SW 1271 (cell line): ENCODE measurements at regions not wholly inside any gene's neighbourhood (a gene's known extent, or its start where the extent isn't known, plus 50 kb on each side); places are given as distances from the start of the nearest gene placed in this dataset.

Experiments
- DNase-seq, 2 experiments: peaks; one replicate each; lab custom pipeline; 2025; lab: John Stamatoyannopoulos, UW

DNA sequence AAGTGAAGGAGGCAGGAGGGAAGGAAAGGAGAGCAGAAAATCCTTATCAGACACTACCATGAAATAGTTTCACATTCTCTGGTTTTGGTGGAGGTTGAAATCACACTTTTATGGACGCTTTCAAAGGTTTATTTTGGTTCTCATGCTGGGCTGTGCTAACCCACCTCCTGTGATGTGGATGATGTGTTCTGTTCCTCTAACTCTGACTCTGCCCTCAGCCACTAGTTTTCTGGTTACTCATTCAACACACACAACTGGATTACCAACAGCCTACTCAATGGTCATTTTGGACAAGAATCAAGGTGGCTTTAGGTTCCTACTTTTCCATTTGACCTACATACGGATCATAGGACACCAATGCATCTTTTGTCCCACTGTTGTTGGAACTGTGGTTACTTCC is 522.1 kb upstream of the BTBD3 start:
- no peak for DNase-seq

DNA sequence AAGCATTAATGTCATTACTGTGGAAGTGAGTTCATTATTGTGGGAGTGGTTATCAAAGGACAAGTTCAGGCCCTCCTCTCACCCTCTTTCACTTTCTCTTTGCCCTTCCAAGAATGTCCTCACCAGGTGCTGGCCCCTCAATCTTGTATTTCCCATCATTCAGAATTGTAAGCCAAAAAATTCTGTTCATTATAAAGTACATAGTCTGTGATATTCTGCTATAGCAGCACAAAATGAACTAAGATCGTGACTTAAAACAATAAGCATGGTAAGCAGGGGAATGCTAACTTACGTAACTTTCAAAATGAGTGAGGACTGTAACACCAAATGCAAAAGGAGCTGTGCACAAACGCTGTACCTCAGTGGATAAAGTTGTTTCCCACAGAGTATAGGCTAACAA is 515.7 kb upstream of the BTBD3 start:
- DNase-seq = no peak

DNA sequence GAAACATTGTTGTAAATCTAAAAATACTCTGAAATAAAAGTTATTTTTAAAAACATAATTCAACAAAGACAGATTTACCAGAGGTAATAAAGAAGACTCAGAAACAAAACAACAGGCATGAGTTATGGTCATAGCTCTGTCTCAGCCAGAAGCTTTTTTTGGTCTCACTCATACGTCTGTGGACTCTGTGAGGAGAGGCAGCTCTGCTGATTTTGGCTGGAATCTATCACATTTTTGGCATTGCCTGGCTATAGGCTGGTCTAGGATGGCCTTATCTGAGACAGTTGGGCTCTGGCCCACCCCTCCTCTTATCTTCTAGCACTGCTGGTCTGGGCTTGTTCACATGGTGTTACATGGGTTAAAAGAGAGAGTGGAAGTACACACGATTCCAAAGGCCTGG is 514.0 kb upstream of the BTBD3 start:
- no peak for DNase-seq

GRCh38 chr20:11406877-11407276 is 510.8 kb upstream of the BTBD3 start:
- no peak for DNase-seq

GRCh38 chr20:11409561-11409960 is 508.1 kb upstream of the BTBD3 start:
- DNase-seq = no peak

GRCh38 chr20:11411765-11412164 is 505.9 kb upstream of the BTBD3 start:
- no peak for DNase-seq

GRCh38 chr20:11426948-11427347 is 490.7 kb upstream of the BTBD3 start:
- no peak for DNase-seq

- DNase-seq = no peak
These were observed 488.5 kb upstream of the BTBD3 start for GRCh38 chr20:11429168-11429567.

- no peak for DNase-seq
These were observed 487.7 kb upstream of the BTBD3 start for GRCh38 chr20:11429889-11430519.

GRCh38 chr20:11430652-11431051 is 487.0 kb upstream of the BTBD3 start:
- DNase-seq = no peak

DNA sequence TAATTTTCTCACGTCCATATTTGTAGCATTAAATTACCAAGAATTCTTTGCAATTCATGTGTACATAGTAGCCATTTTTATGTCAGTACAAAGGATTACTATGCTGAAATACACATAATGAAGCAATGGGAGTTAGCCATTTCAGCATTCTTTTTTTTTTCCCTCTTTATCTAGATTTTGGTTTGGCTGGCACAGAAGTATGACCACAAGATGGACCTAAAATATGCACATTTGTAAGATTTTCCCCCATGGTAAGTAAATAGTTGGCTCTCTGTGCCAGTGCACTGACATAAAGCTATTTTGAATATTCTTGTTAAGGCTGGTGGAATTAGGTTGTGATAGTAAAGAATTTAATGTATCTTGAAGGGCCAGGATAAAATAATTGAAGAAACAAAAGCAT is 486.1 kb upstream of the BTBD3 start:
- no peak for DNase-seq

DNA sequence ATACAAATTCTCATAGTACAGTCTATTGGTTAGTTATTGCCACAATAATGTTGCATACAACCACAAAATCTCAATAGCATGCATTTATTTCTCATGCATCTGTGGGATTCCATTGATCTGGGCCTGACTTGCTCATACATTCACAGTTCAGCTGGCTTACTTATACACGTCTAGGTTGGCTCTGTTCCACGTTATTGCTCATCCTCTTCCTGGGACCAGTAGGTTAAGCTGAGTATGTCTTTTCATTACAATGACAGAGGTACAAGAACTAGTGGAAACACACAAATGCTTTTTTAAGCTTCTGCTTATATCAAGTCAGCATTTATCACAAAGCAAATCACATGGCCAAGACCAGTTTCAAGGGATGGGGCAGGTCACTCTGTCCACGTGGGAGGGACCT is 485.3 kb upstream of the BTBD3 start:
- DNase-seq = no peak

- no peak for DNase-seq
These were observed 481.4 kb upstream of the BTBD3 start for GRCh38 chr20:11436113-11436905.

DNA sequence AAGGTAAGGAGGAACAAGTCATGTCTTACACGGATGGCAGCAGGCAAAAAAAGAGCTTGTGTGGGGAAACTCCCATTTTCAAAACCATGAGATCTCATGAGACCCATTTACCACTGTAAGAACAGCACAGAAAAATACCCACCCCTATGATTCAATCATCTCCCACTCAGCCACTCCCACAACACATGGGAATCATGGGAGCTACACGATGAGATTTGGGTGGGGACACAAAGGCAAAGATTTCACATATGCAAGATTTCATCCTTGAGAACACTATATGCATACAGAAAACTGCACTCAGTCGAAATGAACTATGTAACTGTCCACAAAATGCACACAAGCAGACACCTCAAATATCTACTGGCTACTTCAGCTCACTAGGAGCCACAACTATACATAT is 480.6 kb upstream of the BTBD3 start:
- DNase-seq = no peak

DNA sequence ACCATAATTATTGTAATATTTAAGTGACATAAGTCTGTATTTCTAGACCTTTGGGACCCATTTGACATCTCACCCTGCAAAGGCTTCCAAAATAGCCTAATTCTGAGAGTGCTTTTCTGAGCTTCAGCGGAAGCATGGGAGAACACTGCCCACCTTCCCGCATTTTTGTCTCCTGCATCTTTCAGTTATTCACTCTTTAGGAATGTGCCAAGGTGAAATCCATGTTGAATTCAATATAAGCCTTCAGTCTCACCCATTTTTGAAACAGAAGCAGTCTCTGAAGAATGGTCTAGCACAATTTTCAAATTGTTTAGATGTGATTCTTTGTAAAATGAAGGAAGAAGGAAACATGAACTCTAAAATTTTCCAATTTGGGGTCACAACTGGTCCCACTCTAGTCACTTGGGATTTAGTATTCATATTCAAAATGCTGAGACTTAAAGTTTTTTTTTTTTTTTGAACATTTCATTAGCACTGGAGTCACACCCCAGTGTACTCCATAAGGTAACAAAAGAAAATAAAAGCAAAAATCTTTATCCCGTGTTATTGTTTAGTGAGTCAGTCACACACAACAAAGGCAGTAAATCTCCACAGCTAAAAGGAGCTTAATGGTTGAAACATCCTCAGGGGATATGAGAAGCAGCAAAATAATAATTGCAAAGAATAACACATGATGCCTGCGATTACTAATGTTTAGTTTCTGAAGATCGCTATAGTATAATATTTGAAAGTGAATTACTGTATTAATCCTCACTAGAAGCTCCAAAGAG is 479.9 kb upstream of the BTBD3 start:
- no peak for DNase-seq

- no peak for DNase-seq
These were observed 479.3 kb upstream of the BTBD3 start for GRCh38 chr20:11438412-11438811.

DNA sequence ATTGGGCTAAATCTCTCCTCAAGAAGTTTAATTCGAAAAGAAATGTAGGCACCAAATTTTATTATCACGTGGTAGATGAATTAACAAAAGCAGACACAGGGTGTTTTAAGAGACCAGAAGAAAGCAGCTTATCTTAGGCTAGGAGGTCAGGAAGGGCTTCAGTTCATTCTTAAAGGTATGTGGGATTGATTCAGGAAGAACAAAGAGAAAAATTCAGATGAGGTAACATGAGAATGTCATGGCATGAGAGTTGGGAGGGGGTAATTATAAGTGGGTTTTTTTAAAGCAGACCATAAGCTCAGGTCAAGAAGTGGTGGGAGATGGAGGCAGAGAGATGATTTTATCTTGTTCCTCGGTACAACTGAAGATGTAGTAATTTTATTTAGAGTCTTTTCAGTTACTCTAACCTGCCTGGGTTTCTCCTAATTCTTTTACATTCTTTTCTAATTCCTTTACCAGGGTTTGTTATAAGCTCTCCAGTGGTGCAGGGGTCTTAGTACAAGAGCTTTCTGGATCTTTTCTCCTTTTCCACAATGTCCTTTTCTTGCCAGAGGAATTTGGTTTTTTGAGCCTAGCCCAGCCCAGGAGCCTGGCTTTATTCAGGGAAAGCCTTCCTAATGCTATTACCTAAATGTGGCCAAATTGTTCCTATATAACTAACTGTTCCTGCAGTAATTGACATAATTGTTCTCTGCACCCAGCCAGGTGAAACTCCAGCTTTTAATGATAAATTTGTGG is 474.1 kb upstream of the BTBD3 start:
- no peak for DNase-seq

DNA sequence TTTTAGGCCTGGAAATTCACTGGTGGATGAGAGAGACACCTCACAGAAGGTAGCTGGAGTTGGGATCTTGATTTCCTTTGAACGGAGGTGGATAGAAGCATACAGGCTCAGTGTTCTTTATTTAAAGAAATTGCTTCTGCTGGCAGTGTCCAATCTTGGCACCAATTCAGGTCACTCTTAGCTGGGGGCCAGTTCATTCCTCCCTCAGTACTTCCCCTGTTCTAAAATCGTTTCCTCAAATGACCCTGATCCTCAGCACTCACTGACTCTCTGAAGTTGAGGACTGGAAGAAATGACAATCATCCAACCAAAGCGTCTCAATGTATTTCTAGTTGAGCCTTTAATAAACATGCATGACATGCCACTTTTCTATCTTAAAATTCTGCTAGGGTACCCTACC is 472.5 kb upstream of the BTBD3 start:
- no peak for DNase-seq

DNA sequence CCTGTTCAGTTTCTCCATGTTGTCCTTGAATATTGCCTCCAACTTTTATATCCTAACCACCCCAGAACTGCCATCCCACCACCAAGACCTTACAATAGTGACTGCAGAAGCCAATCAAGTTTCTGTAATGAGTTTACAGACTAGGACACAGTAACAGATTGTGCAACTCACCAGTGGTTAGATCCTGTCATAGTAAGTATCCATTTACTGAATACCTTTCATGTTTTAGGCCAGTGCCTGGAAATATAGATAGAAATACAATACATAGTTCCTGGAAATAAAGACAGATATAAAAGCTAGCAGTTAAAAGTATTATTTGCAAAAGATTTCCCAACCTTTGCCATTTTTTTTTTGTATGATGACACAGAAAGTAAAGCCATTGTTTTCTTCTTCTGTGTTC is 471.8 kb upstream of the BTBD3 start:
- no peak for DNase-seq

DNA sequence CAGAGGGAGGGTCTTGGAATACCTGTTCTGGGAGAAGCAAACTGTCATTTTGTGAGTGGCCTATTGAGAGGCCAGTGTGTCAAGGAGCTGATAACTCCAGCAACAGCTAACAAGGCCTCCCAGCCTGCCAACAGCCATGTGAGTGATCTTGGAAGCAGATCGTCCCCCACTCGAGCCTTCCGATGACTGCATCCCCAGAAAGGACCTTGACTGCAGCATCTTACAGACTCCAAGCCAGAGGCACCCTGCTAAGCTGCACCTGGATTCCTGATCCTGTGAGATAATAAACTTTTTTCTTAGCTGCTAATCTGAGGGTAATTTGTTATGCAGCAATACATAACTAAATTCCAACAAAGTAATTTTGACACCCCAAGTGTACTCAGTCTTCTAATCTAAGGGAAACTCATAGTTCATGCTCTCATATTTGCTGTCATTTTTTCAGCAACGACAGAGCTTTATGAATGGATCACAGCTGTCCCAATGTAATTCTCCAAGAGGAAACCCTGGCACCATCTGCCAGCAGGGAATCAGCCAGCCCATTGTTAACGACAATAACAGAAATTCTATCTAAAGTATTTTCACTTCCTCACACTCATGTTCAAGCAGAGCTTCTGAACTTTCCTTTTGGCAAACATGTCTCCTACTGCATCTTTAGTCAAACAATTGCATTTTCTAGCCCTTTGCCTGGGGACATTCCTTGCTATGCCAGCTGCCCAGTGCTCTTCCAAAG is 470.2 kb upstream of the BTBD3 start:
- no peak for DNase-seq

DNA sequence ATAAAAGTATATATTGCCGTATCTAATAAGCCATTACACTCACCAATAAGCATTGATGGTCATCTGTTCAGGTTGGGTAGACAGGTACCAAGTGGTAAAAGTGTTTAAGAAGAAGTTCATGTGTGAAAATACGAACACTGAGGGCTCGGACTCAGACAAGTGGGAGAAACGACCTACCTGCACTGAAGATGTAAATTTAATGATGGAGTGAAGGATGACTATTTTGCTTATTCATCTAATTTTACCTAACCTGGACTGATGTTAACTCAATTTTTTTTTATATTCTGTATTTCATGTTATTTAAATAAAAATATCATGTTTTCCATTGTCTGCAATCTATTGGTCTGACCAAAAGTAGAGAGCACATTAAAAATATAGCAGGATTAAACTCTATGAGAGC is 469.1 kb upstream of the BTBD3 start:
- DNase-seq = no peak

GRCh38 chr20:11451793-11452291 is 465.9 kb upstream of the BTBD3 start:
- no peak for DNase-seq
